HFF-Myc (cell line): ENCODE measurements at regions not wholly inside any gene's neighbourhood (a gene's known extent, or its start where the extent isn't known, plus 50 kb on each side); places are given as distances from the start of the nearest gene placed in this dataset.
"Not testable (repeated sequence)": the region's sequence is repeated elsewhere in the genome, so short reads cannot be mapped to it uniquely, and the experiment has no call there.

ENCODE experiments used
- DNase-seq: peaks from one replicate; pipeline ENCODE4 v3.0.0-alpha.2; 2011; ENCODE audit warnings: low read depth; ENCODE audit errors: extremely low read depth
- H3K4me3 ChIP-seq: replicated peaks from 2 replicates; pipeline ENCODE4 v1.5.1; 2011; ENCODE audit warnings: low read depth, mild to moderate bottlenecking, control low read depth, low read length
- TF ChIP-seq, protein P1 (sequence below): IDR thresholded peaks from 2 replicates; pipeline ENCODE4 v1.5.1; 2012; ENCODE audit warnings: mild to moderate bottlenecking, low read depth, low read length, control low read depth; ENCODE audit errors: missing control alignments

DNA sequence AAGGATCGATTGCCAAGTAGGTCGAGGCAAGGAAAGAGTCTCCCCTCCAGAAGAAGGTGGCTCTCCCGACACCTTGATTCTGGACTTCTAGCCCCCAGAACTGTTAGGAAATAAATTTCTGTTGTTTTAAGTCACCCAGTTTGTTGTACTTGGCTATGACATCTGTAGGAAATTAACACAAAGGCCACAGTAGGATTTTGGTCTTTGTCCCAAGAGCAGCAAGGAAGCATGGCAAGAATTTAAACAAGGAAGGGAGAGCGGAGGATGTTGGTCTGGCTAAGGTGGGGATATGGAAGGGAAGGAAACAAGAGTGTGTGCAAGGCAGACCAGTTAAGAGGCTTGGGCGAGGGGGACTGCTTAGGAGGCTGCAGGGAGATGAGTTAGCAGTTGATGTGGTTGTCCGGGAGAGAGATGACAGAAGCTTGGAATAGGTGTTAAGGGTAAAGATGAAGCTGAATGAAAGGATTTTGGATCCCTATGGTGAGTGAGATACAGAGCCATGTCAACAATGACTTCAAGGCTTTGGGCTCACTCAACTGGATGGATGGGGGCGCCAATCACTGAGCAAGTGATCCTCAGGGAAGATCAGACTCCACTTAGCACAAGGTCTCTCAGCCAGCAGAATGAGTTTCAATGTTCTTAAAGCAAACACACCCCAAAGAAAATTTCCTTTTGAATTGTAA lies 140.5 kb upstream of the ZNF217 start:
- no peak overlapping the region for H3K4me3 ChIP-seq
- TF ChIP-seq, protein P1, sequence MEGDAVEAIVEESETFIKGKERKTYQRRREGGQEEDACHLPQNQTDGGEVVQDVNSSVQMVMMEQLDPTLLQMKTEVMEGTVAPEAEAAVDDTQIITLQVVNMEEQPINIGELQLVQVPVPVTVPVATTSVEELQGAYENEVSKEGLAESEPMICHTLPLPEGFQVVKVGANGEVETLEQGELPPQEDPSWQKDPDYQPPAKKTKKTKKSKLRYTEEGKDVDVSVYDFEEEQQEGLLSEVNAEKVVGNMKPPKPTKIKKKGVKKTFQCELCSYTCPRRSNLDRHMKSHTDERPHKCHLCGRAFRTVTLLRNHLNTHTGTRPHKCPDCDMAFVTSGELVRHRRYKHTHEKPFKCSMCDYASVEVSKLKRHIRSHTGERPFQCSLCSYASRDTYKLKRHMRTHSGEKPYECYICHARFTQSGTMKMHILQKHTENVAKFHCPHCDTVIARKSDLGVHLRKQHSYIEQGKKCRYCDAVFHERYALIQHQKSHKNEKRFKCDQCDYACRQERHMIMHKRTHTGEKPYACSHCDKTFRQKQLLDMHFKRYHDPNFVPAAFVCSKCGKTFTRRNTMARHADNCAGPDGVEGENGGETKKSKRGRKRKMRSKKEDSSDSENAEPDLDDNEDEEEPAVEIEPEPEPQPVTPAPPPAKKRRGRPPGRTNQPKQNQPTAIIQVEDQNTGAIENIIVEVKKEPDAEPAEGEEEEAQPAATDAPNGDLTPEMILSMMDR, result no peak
- no peak for DNase-seq

DNA sequence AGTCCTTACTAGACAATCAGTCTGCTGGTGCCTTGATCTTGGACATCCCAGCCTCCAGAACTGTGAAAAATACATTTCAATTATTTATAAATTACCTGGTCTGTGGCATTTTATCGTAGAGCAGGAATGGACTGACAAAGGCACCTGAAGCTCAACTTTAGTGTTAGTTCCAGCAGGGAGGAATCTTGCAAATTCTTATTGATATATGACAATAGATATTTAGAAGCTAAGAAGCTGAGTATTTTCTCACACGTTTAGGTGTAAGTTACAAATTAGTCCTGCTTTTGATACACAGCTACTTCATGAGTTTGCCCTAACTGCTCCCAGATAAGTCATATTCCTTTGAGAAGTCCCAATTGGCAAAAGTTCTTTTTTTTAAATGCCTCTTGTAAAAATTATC lies 138.0 kb upstream of the ZNF217 start:
- no peak overlapping the region for H3K4me3 ChIP-seq
- TF ChIP-seq, protein P1, result no peak
- DNase-seq, result no peak

DNA sequence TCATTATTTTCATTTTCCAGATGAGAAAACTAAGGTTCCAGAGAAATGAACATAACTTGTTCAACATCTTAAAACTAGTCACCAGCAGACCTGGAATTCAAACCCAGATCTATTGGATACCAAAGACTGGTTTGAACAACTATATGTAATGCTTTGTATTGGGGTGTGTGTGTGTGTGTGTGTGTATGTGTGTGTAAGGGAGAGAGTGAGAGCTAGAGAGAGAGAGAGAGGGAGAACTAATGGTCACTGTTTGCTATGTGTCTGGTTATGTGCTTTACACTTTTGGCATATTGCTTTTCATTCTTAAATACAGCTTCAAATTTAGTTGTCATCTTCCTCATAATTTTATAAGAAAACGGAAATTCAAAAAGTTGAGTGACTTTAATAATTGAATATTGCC lies 134.7 kb upstream of the ZNF217 start:
- H3K4me3 ChIP-seq, result no peak overlapping the region
- TF ChIP-seq, protein P1, result no peak
- DNase-seq, result no peak

DNA sequence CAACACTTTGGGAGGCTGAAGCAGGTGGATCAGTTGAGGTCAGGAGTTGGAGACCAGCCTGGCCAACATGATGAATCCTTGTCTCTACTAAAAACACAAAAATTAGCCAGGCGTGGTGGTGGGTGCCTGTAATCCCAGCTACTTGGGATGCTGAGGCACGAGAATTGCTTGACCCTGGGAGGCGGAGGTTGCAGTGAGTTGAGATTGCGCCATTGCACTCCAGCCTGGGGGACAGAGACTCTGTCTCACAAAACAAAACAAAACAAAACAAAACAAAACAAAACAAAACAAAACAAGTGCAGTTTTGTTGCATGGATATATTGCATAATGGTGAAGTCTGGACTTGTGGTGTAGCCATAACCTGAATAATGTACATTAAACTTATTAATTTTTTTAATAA lies 133.6 kb upstream of the ZNF217 start:
- not testable (repeated sequence) for H3K4me3 ChIP-seq, DNase-seq

DNA sequence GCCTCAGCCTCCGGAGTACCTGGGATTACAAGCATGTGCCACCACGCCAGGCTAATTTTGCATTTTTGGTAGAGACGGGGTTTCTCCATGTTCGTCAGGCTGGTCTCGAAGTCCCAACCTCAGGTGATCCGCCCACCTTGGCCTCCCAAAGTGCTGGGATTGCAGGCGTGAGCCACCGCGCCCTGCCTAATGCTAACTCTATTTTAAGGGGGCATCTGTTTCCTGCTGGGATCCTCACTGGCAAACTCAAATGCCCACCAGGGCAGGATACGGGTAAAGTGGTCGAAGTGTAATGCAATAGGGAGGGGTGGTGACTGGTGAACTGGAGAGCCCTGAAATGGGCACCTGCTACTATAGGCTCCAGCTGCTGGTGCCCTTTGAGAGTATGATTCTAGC lies 131.9 kb upstream of the ZNF217 start:
- TF ChIP-seq, protein P1, result no peak
- H3K4me3 ChIP-seq, result no peak overlapping the region
- no peak for DNase-seq

DNA sequence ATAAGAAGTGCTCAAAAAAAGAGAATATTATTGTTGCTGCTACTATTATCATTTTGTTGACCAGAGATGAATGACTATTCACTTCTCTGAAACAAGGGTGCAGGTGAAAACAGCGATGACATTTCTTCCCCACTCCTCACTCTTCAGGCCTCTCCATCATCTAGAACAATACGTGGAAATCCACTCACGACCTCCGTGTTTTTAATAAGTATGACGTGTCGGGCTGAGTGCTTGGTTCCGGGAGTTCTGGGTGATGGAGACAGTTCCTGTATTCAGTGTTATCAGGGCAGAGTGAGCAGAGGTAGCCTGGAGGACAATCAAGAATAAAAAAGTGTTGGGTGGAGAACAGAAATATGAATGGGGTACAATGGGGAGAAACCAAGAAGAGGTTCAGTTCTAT lies 130.0 kb upstream of the ZNF217 start:
- DNase-seq, result no peak
- TF ChIP-seq, protein P1, result no peak
- no peak overlapping the region for H3K4me3 ChIP-seq

DNA sequence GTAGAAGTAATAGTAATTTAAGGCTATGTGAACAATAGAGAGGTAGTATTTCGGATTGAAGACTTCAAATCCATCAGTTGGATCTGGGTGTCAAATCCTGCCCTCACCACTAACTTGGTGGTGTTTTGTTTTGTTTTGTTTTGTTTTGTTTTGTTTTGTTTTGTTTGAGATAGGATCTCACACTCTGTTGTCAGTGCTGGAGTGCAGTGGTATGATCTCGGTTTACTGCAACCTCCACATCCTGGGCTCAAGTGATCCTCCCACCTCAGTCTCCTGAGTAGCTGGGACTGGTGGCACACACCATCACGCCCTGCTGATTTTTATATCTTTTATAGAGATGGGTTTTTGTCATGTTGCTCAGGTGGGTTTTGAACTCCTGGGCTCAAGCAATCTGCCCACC lies 129.4 kb upstream of the ZNF217 start:
- H3K4me3 ChIP-seq, result no peak overlapping the region
- TF ChIP-seq, protein P1, result no peak
- DNase-seq, result no peak
